PC-9 (cell line): ENCODE measurements at regions not wholly inside any gene's neighbourhood (a gene's known extent, or its start where the extent isn't known, plus 50 kb on each side); places are given as distances from the start of the nearest gene placed in this dataset.
"Not testable (repeated sequence)": the region's sequence is repeated elsewhere in the genome, so short reads cannot be mapped to it uniquely, and the experiment has no call there.

Experiments used
- BruUV-seq: library from RNA; stranded (reverse); fragments of 400-500 nt; replicated peaks from 2 replicates; lab custom pipeline; 2021; lab: Mats Ljungman, UMichigan
- CTCF ChIA-PET: fragments of 300-600 bp; sonication (Branson Sonifier 250); formaldehyde crosslinking; loops from one replicate; lab custom pipeline; 2022; ENCODE audit warnings: antibody characterized with exemption; lab: Charles Lee
- POLR2A ChIA-PET: fragments of 300-600 bp; sonication (Branson Sonifier 250); formaldehyde crosslinking; loops from one replicate; lab custom pipeline; 2022; ENCODE audit warnings: antibody characterized with exemption; ENCODE audit not compliant: unreplicated experiment; lab: Charles Lee
- DNase-seq, 2 experiments: peaks; one replicate each; pipeline versions ENCODE4 v3.0.0 to v3.0.0-alpha.2; 2015 to 2022; ENCODE audit warnings: mixed read lengths in 1 of 2
- H2AFZ ChIP-seq: fragments of 200-600 bp; sonication (generic); 2 replicates; pipeline ENCODE4 v1.8.1; 2017; ENCODE audit warnings: antibody characterized with exemption
- H3F3A ChIP-seq: fragments of 200-600 bp; sonication (generic); 2 replicates; pipeline ENCODE4 v1.8.1; 2017; ENCODE audit warnings: antibody characterized with exemption, mild to moderate bottlenecking, low read depth; ENCODE audit not compliant: insufficient read depth
- H3K27ac ChIP-seq: fragments of 200-600 bp; sonication (generic); 2 replicates; pipeline ENCODE4 v1.6.1; 2016; ENCODE audit warnings: mixed run types
- H3K27me3 ChIP-seq: fragments of 200-600 bp; sonication (generic); 2 replicates; pipeline ENCODE4 v1.6.1; 2016; ENCODE audit warnings: low read depth, mixed run types; ENCODE audit not compliant: insufficient read depth
- H3K36me3 ChIP-seq: fragments of 200-600 bp; sonication (generic); 2 replicates; pipeline ENCODE4 v1.6.1; 2016; ENCODE audit warnings: low read depth, mixed run types
- H3K4me1 ChIP-seq: fragments of 200-600 bp; sonication (generic); replicated peaks from 2 replicates; pipeline ENCODE4 v1.6.1; 2016; ENCODE audit warnings: mixed run types; ENCODE audit not compliant: insufficient read depth
- H3K4me2 ChIP-seq: fragments of 200-600 bp; sonication (generic); 2 replicates; pipeline ENCODE4 v1.6.1; 2017; ENCODE audit warnings: mixed run types
- H3K4me3 ChIP-seq: fragments of 200-600 bp; sonication (generic); 2 replicates; pipeline ENCODE4 v1.6.1; 2016; ENCODE audit warnings: mixed run types
- H3K79me2 ChIP-seq: fragments of 200-600 bp; sonication (generic); 2 replicates; pipeline ENCODE4 v1.6.1; 2017; ENCODE audit warnings: low read depth, mixed run types
- H3K9me2 ChIP-seq: fragments of 200-600 bp; sonication (generic); 2 replicates; pipeline ENCODE4 v1.8.1; 2017; ENCODE audit warnings: mild to moderate bottlenecking; ENCODE audit not compliant: insufficient read depth
- H3K9me3 ChIP-seq: fragments of 200-600 bp; sonication (generic); 2 replicates; pipeline ENCODE4 v1.8.1; 2016; ENCODE audit warnings: low read depth; ENCODE audit not compliant: insufficient read depth
- H4K20me1 ChIP-seq: fragments of 200-600 bp; sonication (generic); 2 replicates; pipeline ENCODE4 v1.8.1; 2017; ENCODE audit not compliant: insufficient read depth
- CTCF ChIP-seq: fragments of 200-600 bp; sonication (generic); conservative IDR thresholded peaks from 2 replicates; pipeline ENCODE4 v1.6.1; 2017; ENCODE audit warnings: mixed run types, antibody characterized with exemption, mild to moderate bottlenecking, moderate library complexity
- EZH2 ChIP-seq: fragments of 200-600 bp; sonication (generic); IDR thresholded peaks from 2 replicates; pipeline ENCODE4 v1.8.0; 2017; ENCODE audit warnings: antibody characterized with exemption, low read depth
- intact Hi-C: fragments of 100-400 bp; cut with micrococcal nuclease; formaldehyde crosslinking; loops from one replicate; pipeline ENCODE4 v1.10.0; 2022; ENCODE audit not compliant: unreplicated experiment

- POLR2A ChIA-PET: no interaction called here
- no peak overlapping the region for H2AFZ ChIP-seq
- H3K4me1 ChIP-seq: peaks cover 13% of the 10 kb centered on the region
- CTCF ChIA-PET: no interaction called here
- H3K79me2 ChIP-seq: no peaks in the 10 kb centered on the region
- BruUV-seq: no TSS peak
- H3K4me3 ChIP-seq: no peak overlapping the region
- no peaks in the 10 kb centered on the region for H4K20me1 ChIP-seq
- no peaks in the 10 kb centered on the region; the same call in 1 of the 2 replicates for H3K9me2 ChIP-seq
- no peak overlapping the region for H3K27ac ChIP-seq
- H3K27me3 ChIP-seq: no peaks in the 10 kb centered on the region
- DNase-seq: no peak
- intact Hi-C loops: no loop called here
- no peaks in the 10 kb centered on the region for H3K9me3 ChIP-seq
- no peak overlapping the region for H3K4me2 ChIP-seq
- no peaks in the 10 kb centered on the region for H3K36me3 ChIP-seq
- TF ChIP-seq EZH2: no peak
- no peaks in the 10 kb centered on the region for H3F3A ChIP-seq
Observed at GRCh38 chr21:15127437-15127836, 62.6 kb upstream of the NRIP1 start.

- no peak overlapping the region for H3K4me2 ChIP-seq
- no peaks in the 10 kb centered on the region for H3K9me3 ChIP-seq
- H3K27ac ChIP-seq: no peak overlapping the region
- H2AFZ ChIP-seq: no peak overlapping the region
- no peaks in the 10 kb centered on the region for H3F3A ChIP-seq
- POLR2A ChIA-PET: no interaction called here
- H3K27me3 ChIP-seq: no peaks in the 10 kb centered on the region
- H4K20me1 ChIP-seq: no peaks in the 10 kb centered on the region
- no peak for DNase-seq
- no TSS peak for BruUV-seq
- no peak for TF ChIP-seq CTCF
- TF ChIP-seq EZH2: no peak
- H3K79me2 ChIP-seq: no peaks in the 10 kb centered on the region
- H3K4me1 ChIP-seq: peaks cover 12% of the 10 kb centered on the region; the same call in 1 of the 2 replicates
- H3K4me3 ChIP-seq: no peak overlapping the region
- CTCF ChIA-PET: no interaction called here
- H3K9me2 ChIP-seq: no peaks in the 10 kb centered on the region
- intact Hi-C loops: no loop called here
- no peaks in the 10 kb centered on the region for H3K36me3 ChIP-seq
Observed at GRCh38 chr21:15128267-15128666, 63.5 kb upstream of the NRIP1 start.

GRCh38 chr21:15128714-15129113, 63.9 kb upstream of the NRIP1 start:
- H3K9me2 ChIP-seq, CTCF ChIA-PET, H3K9me3 ChIP-seq, BruUV-seq, H3K27me3 ChIP-seq, intact Hi-C loops, H2AFZ ChIP-seq, DNase-seq, H3K27ac ChIP-seq, H3K36me3 ChIP-seq, POLR2A ChIA-PET, H3K4me2 ChIP-seq, H3K79me2 ChIP-seq, H3F3A ChIP-seq, H3K4me3 ChIP-seq, H4K20me1 ChIP-seq: not testable (repeated sequence)
- H3K4me1 ChIP-seq: peaks cover 12% of the 10 kb centered on the region; the same call in 1 of the 2 replicates

GRCh38 chr21:15130326-15130725, 65.5 kb upstream of the NRIP1 start:
- no peaks in the 10 kb centered on the region for H3K9me2 ChIP-seq
- BruUV-seq: no TSS peak
- ChIA-PET CTCF (no interaction called here), POLR2A (no interaction called here)
- H3K79me2 ChIP-seq: no peaks in the 10 kb centered on the region
- no peak for DNase-seq
- intact Hi-C loops: no loop called here
- H3F3A ChIP-seq: no peaks in the 10 kb centered on the region
- TF ChIP-seq CTCF: no peak
- no peak for TF ChIP-seq EZH2
- no peak overlapping the region for H3K4me2 ChIP-seq
- no peak overlapping the region for H3K27ac ChIP-seq
- peaks cover 14% of the 10 kb centered on the region for H3K4me1 ChIP-seq
- no peaks in the 10 kb centered on the region for H3K9me3 ChIP-seq
- H2AFZ ChIP-seq: no peak overlapping the region
- no peaks in the 10 kb centered on the region for H3K27me3 ChIP-seq
- H3K4me3 ChIP-seq: no peak overlapping the region
- no peaks in the 10 kb centered on the region for H4K20me1 ChIP-seq
- no peaks in the 10 kb centered on the region for H3K36me3 ChIP-seq
